ENCODE measurements at regions not wholly inside any gene's neighbourhood (a gene's known extent, or its start where the extent isn't known, plus 50 kb on each side); places are given as distances from the start of the nearest gene placed in this dataset.

GRCh38 chr3:23085261-23085660 is 117.9 kb upstream of the UBE2E2 start:
- H3K9me3 ChIP-seq (ENCODE audit: insufficient read depth, low read depth, low read length) = no peaks in the 10 kb centered on the region
- peaks cover under 1% of the 10 kb centered on the region; the same call in 1 of the 2 replicates for H3K4me1 ChIP-seq (ENCODE audit: insufficient read depth, low read length)
- H3K36me3 ChIP-seq (ENCODE audit: insufficient read depth, low read depth, low read length) = no peaks in the 10 kb centered on the region
- no peak overlapping the region for H3K9ac ChIP-seq (ENCODE audit: low read depth, low read length)
- no peaks in the 10 kb centered on the region for H3K27me3 ChIP-seq (ENCODE audit: insufficient read depth, low read length)
- no peak overlapping the region for H3K4me3 ChIP-seq (ENCODE audit: low read length)
- H3K27ac ChIP-seq (ENCODE audit: low read length) = no peak overlapping the region

- Histone ChIP-seq H3K9me3 (ENCODE audit: insufficient read depth, low read depth, low read length) (no peaks in the 10 kb centered on the region), H3K4me1 (ENCODE audit: insufficient read depth, low read length) (no peaks in the 10 kb centered on the region), H3K27ac (ENCODE audit: low read length) (no peak overlapping the region), H3K4me3 (ENCODE audit: low read length) (no peak overlapping the region), H3K9ac (ENCODE audit: low read depth, low read length) (no peak overlapping the region), H3K36me3 (ENCODE audit: insufficient read depth, low read depth, low read length) (no peaks in the 10 kb centered on the region), H3K27me3 (ENCODE audit: insufficient read depth, low read length) (no peaks in the 10 kb centered on the region)
These were observed 116.8 kb upstream of the UBE2E2 start for GRCh38 chr3:23086331-23086730.

GRCh38 chr3:23086831-23087230 is 116.3 kb upstream of the UBE2E2 start:
- Histone ChIP-seq H3K36me3 (ENCODE audit: insufficient read depth, low read depth, low read length) (no peaks in the 10 kb centered on the region), H3K4me3 (ENCODE audit: low read length) (no peak overlapping the region), H3K4me1 (ENCODE audit: insufficient read depth, low read length) (no peaks in the 10 kb centered on the region), H3K27me3 (ENCODE audit: insufficient read depth, low read length) (no peaks in the 10 kb centered on the region), H3K27ac (ENCODE audit: low read length) (no peak overlapping the region), H3K9ac (ENCODE audit: low read depth, low read length) (no peak overlapping the region), H3K9me3 (ENCODE audit: insufficient read depth, low read depth, low read length) (no peaks in the 10 kb centered on the region)

GRCh38 chr3:23094412-23094811 is 108.7 kb upstream of the UBE2E2 start:
- Histone ChIP-seq H3K27ac (ENCODE audit: low read length) (no peak overlapping the region), H3K4me1 (ENCODE audit: insufficient read depth, low read length) (peaks cover 8% of the 10 kb centered on the region), H3K9me3 (ENCODE audit: insufficient read depth, low read depth, low read length) (peaks cover 7% of the 10 kb centered on the region; the same call in 1 of the 2 replicates), H3K27me3 (ENCODE audit: insufficient read depth, low read length) (no peaks in the 10 kb centered on the region), H3K9ac (ENCODE audit: low read depth, low read length) (no peak overlapping the region), H3K36me3 (ENCODE audit: insufficient read depth, low read depth, low read length) (no peaks in the 10 kb centered on the region), H3K4me3 (ENCODE audit: low read length) (no peak overlapping the region)

- Histone ChIP-seq H3K36me3 (ENCODE audit: insufficient read depth, low read depth, low read length) (no peaks in the 10 kb centered on the region), H3K4me3 (ENCODE audit: low read length) (no peak overlapping the region), H3K9ac (ENCODE audit: low read depth, low read length) (no peak overlapping the region), H3K27me3 (ENCODE audit: insufficient read depth, low read length) (no peaks in the 10 kb centered on the region), H3K27ac (ENCODE audit: low read length) (no peak overlapping the region), H3K9me3 (ENCODE audit: insufficient read depth, low read depth, low read length) (peaks cover 7% of the 10 kb centered on the region; the same call in 1 of the 2 replicates), H3K4me1 (ENCODE audit: insufficient read depth, low read length) (peaks cover 8% of the 10 kb centered on the region)
These were observed 108.2 kb upstream of the UBE2E2 start for GRCh38 chr3:23094890-23095462.

GRCh38 chr3:23096041-23096440 is 107.1 kb upstream of the UBE2E2 start:
- Histone ChIP-seq H3K27ac (ENCODE audit: low read length) (no peak overlapping the region), H3K4me1 (ENCODE audit: insufficient read depth, low read length) (peaks cover 8% of the 10 kb centered on the region), H3K4me3 (ENCODE audit: low read length) (peak overlapping the region; percentile 3; the same call in 1 of the 2 replicates), H3K27me3 (ENCODE audit: insufficient read depth, low read length) (no peaks in the 10 kb centered on the region), H3K9me3 (ENCODE audit: insufficient read depth, low read depth, low read length) (peaks cover 7% of the 10 kb centered on the region; the same call in 1 of the 2 replicates), H3K36me3 (ENCODE audit: insufficient read depth, low read depth, low read length) (no peaks in the 10 kb centered on the region), H3K9ac (ENCODE audit: low read depth, low read length) (no peak overlapping the region)

GRCh38 chr3:23099021-23099420 is 104.1 kb upstream of the UBE2E2 start:
- no peaks in the 10 kb centered on the region for H3K27me3 ChIP-seq (ENCODE audit: insufficient read depth, low read length)
- peaks cover 8% of the 10 kb centered on the region for H3K4me1 ChIP-seq (ENCODE audit: insufficient read depth, low read length)
- no peaks in the 10 kb centered on the region for H3K36me3 ChIP-seq (ENCODE audit: insufficient read depth, low read depth, low read length)
- H3K9ac ChIP-seq (ENCODE audit: low read depth, low read length) = no peak overlapping the region
- no peaks in the 10 kb centered on the region for H3K9me3 ChIP-seq (ENCODE audit: insufficient read depth, low read depth, low read length)
- H3K27ac ChIP-seq (ENCODE audit: low read length) = no peak overlapping the region
- no peak overlapping the region for H3K4me3 ChIP-seq (ENCODE audit: low read length)

GRCh38 chr3:23099677-23100076 is 103.5 kb upstream of the UBE2E2 start:
- Histone ChIP-seq H3K9ac (ENCODE audit: low read depth, low read length) (no peak overlapping the region), H3K9me3 (ENCODE audit: insufficient read depth, low read depth, low read length) (no peaks in the 10 kb centered on the region), H3K36me3 (ENCODE audit: insufficient read depth, low read depth, low read length) (no peaks in the 10 kb centered on the region), H3K4me1 (ENCODE audit: insufficient read depth, low read length) (peaks cover 8% of the 10 kb centered on the region), H3K27me3 (ENCODE audit: insufficient read depth, low read length) (no peaks in the 10 kb centered on the region), H3K4me3 (ENCODE audit: low read length) (no peak overlapping the region), H3K27ac (ENCODE audit: low read length) (no peak overlapping the region)

- H3K27me3 ChIP-seq (ENCODE audit: insufficient read depth, low read length) = no peaks in the 10 kb centered on the region
- no peak overlapping the region for H3K9ac ChIP-seq (ENCODE audit: low read depth, low read length)
- H3K9me3 ChIP-seq (ENCODE audit: insufficient read depth, low read depth, low read length) = no peaks in the 10 kb centered on the region
- no peaks in the 10 kb centered on the region for H3K36me3 ChIP-seq (ENCODE audit: insufficient read depth, low read depth, low read length)
- H3K27ac ChIP-seq (ENCODE audit: low read length) = no peak overlapping the region
- H3K4me3 ChIP-seq (ENCODE audit: low read length) = no peak overlapping the region
- H3K4me1 ChIP-seq (ENCODE audit: insufficient read depth, low read length) = peaks cover 8% of the 10 kb centered on the region
These were observed 103.0 kb upstream of the UBE2E2 start for GRCh38 chr3:23100106-23100505.

- no peak overlapping the region for H3K4me3 ChIP-seq (ENCODE audit: low read length)
- no peaks in the 10 kb centered on the region for H3K9me3 ChIP-seq (ENCODE audit: insufficient read depth, low read depth, low read length)
- no peak overlapping the region for H3K27ac ChIP-seq (ENCODE audit: low read length)
- H3K4me1 ChIP-seq (ENCODE audit: insufficient read depth, low read length) = no peaks in the 10 kb centered on the region
- no peak overlapping the region for H3K9ac ChIP-seq (ENCODE audit: low read depth, low read length)
- H3K36me3 ChIP-seq (ENCODE audit: insufficient read depth, low read depth, low read length) = no peaks in the 10 kb centered on the region
- H3K27me3 ChIP-seq (ENCODE audit: insufficient read depth, low read length) = no peaks in the 10 kb centered on the region
These were observed 99.4 kb upstream of the UBE2E2 start for GRCh38 chr3:23103764-23104163.

GRCh38 chr3:23105048-23105447 is 98.1 kb upstream of the UBE2E2 start:
- Histone ChIP-seq H3K27me3 (ENCODE audit: insufficient read depth, low read length) (no peaks in the 10 kb centered on the region), H3K9ac (ENCODE audit: low read depth, low read length) (no peak overlapping the region), H3K27ac (ENCODE audit: low read length) (no peak overlapping the region), H3K9me3 (ENCODE audit: insufficient read depth, low read depth, low read length) (no peaks in the 10 kb centered on the region), H3K4me3 (ENCODE audit: low read length) (no peak overlapping the region), H3K36me3 (ENCODE audit: insufficient read depth, low read depth, low read length) (no peaks in the 10 kb centered on the region), H3K4me1 (ENCODE audit: insufficient read depth, low read length) (no peaks in the 10 kb centered on the region)

- H3K27ac ChIP-seq (ENCODE audit: low read length) = no peak overlapping the region
- H3K4me1 ChIP-seq (ENCODE audit: insufficient read depth, low read length) = no peaks in the 10 kb centered on the region
- H3K9ac ChIP-seq (ENCODE audit: low read depth, low read length) = no peak overlapping the region
- H3K9me3 ChIP-seq (ENCODE audit: insufficient read depth, low read depth, low read length) = no peaks in the 10 kb centered on the region
- no peaks in the 10 kb centered on the region for H3K27me3 ChIP-seq (ENCODE audit: insufficient read depth, low read length)
- no peaks in the 10 kb centered on the region for H3K36me3 ChIP-seq (ENCODE audit: insufficient read depth, low read depth, low read length)
- no peak overlapping the region for H3K4me3 ChIP-seq (ENCODE audit: low read length)
These were observed 96.5 kb upstream of the UBE2E2 start for GRCh38 chr3:23106666-23107065.
